DLD1 (cell line): ENCODE measurements at regions not wholly inside any gene's neighbourhood (a gene's known extent, or its start where the extent isn't known, plus 50 kb on each side); places are given as distances from the start of the nearest gene placed in this dataset.

Experiments
- in situ Hi-C: cut with HindIII; loops from 2 replicates; pipeline ENCODE4 v1.10.0; 2017; ENCODE audit warnings: low sequenced_read_pairs

DNA sequence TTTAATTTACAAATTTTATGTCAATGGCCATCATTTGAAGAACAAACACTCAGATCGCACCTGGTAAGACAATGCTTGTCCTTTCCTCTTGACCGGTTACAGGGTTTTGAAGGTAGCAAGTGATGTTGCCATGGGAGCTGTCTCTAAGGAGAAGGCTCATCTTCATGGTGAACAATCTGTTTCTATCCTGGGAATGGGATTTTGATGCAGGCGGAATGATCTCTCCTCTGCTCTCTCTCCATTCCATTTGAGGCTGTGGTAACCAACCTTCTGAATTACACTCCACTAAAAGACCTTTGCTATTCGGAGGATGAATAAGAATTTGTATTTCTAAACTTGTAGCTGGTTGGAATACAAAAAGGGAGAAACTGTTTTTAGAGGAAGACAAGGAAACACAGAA is 57.9 kb upstream of the SLC5A9 start:
- in situ Hi-C loops = no loop called here

DNA sequence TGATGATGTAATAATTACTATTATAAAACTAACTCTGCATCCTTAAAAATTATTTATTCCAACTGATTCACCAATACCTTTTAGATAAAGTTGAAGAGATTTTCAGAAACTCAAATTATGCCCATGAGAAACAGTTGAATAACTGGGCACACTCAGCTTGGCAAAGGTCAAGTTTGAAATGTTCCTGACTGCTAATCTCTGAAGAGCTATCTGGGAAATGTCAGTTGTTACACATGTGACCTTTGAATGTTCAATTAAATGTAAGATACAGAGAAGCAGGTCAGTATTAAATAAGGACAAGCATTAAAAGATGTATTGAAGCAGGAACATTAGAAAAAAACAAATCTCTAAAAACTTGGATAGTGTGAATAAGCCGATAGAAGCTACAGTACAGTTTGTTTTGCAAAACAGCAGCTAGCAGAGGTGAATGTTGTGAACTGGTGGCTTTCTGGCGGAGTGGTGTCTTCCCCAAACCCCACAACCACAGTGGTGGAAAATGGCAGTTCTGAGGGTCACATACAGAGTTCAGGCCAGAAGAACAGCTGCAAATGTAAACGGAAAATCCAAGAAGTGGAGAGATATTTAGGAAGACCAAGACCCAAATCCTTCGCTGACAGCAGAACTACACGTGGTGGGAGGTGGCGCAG is 61.9 kb upstream of the SLC5A9 start:
- in situ Hi-C loops = no loop called here

DNA sequence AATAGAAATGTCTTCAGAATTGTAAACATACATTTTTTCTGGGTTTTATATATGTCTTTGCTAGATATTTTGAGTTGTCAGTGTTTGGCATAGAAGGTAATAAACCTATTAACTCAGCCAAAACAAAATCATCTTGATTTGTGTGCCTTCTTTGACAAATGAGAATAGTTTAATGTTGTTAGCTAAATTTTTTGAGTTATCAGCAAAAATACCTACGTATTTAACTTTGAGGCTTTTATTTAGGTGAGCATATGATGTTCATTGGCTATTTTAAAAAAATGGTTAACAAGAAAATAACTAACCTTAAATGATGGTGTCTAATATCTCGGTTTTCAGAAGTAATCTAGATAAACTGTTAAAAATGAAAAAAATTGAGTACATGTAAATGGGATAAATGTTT is 83.2 kb upstream of the SLC5A9 start:
- in situ Hi-C loops = no loop called here

DNA sequence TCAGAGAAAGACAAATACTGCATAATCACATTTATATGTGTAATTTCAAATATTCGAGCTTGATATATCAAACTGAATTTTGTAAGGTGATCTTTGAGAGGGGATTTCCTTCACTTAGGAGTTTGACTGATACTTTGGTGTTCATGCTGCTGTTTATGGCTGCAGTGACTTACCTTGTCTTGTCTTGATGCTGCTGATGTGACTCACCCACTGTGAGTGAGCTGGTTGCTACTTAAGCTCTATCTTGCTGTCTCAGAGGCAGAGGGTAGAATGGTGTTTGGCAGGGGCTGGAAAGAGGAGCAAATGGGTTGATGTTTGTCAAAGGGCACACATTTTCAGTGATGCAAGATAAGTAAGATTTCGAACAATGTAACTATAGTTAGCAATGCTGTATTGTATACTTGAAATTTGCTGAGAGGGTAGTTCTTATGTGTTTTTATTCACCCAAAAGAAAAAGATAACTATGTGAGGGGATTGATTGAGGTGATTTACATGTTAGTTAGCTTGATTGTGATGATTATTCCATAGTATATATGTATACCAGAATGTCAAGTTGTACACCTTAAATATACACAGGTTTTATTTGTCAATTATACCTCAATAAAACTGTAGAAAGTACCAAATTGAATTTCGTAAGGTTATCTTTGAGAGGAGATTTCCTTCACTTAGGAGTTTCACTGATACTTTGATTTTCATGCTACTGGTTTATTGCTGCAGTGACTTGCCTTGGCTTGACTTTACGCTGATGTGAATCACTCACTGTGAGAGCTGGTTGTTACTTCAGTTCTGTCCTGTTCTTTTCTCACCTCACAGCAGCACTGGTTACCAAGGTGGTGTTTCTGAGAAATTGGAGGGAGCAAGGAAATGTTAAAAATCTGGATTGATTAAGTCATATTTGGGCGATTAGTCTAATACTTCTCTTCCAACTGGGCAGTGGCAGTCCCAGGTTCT is 94.5 kb upstream of the SLC5A9 start:
- in situ Hi-C loops = no loop called here

DNA sequence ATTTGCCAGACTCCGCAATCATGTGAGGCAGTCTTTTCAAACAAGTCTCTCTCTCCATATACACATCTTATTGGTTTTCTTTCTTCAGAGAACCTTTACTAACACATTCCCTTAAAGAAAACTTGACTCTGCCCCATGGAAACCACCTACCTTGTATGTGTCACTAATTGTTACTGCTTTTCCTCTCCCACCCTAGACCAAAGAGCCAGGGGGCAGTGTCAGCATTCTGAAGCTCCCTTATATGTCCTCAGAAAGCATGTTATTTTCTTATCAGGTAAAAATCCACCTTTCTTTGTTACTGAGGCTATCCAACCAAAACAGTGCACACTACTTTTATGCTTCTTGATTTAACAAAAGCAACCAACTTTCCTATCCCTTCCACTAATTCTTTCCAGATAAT is 98.9 kb upstream of the SLC5A9 start:
- in situ Hi-C loops = no loop called here

DNA sequence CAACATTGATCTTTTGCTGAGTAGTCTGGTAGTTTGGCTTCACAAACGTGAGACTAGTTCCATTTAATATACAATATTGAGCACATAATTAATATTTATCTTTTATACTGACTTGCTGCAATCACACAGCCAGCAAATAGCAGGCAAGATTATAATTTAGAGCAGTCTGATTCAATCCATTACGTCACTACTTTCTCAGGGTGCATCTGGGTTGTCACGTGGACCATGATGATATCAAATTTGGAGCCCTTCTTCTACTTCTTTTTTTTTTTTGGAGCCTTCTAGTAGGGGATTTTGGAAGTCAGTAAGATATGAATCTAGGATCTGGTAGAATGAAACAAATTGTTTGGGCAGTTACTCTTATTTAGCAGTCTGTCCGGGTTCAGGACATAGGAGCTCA is 100.6 kb upstream of the SLC5A9 start:
- in situ Hi-C loops = no loop called here

DNA sequence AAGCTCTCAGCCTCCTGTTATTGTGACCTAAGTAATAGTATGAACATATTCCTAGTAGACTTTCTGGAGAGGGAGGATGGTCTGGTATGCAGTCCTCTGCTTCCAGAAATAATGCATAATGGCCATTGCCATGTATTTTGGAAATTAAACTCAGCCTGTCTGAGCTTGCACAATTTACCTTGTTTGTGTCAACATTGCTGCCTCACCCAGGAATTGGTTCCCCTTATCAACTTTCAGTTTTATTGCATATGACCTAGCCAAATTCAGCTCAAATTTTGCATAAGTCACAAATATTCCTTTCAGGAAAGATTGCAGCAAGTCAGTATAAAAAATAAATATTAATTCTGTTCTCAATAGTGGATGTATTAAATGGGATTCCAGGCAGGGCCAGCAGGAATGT is 101.9 kb upstream of the SLC5A9 start:
- in situ Hi-C loops = no loop called here

DNA sequence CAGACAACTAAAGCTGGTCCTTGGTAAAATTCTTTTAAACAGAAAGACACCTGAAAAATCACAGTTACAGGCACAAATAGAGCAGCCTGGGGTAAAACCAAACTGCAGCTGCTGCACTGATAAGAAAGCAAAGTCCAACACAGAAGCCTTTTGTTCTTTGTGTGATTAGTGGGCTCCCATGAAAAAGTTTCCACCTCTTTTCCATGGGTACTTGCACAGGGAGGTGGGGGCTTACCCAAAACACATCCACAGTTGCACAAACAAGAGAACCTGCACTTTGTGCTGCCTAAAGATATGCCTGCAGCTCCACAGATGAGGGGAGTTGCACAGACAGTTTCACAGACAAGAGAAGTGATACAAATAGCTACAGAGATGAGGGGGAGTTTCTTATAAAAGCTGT is 106.7 kb upstream of the SLC5A9 start:
- in situ Hi-C loops = no loop called here

DNA sequence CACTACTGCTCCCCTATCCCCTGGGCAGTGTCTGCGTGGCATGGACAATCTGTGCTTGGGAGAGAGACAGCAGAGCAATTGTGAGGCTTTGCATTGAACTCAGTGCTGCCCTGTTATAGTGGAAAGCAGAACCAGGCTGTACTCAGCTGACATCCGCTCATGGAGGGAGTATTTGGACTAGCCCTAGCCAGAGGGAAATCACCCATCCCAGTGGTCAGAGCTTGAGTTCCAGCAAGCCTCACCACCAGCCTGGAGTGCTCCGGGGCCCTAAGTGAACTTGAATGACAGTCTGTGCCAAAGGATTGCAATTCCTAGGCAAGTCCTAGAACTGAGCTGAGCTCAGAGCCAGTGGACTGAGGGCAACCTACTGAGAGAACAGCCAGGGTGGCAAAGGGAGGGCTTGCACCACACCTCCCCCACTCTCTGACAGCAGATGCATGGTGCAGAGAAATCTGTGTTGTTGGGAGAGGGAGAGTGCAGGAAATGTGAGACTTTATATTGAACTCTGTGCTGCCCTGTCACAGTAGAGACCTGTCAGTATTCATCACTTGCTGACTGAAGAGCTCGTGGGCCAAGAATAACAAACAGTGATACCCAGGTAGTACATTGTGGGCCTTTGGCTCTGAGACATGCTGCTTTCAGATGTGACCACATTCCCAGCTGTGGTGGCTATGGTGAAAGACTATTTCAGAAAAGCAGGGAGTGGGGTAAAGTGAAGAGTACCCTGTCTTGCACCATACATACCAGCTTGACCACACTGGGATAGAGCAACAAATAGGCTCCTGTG is 107.7 kb upstream of the SLC5A9 start:
- in situ Hi-C loops = no loop called here

DNA sequence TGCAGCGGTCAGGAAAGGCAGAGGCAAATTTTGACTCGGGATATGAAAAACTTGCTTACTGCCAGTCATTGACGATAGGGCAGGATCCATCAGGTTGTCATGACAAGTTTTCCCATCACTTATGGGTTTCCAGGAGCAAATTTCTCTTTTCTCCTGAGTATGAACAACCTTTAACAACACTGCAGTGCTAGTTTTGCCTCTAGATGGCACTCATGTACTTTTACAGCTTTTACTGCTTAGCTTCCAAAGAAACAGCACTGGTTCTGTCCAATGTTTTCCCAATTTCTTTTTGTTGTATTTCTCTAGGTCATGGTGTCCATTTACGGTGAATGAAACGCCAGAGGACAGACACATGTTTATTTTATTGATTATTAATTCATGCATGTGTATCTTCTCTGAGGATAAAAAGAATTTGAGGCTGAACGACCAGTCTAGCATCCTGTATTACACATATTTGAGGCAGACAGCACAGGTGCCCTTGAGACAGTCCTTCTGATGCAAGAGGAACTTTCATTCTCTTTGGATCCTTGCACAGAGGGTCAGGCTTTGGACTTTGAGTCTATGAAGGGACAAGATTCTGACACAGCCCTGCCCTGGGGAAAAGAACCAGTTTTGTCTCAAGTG is 112.3 kb upstream of the TRABD2B start:
- in situ Hi-C loops = no loop called here

DNA sequence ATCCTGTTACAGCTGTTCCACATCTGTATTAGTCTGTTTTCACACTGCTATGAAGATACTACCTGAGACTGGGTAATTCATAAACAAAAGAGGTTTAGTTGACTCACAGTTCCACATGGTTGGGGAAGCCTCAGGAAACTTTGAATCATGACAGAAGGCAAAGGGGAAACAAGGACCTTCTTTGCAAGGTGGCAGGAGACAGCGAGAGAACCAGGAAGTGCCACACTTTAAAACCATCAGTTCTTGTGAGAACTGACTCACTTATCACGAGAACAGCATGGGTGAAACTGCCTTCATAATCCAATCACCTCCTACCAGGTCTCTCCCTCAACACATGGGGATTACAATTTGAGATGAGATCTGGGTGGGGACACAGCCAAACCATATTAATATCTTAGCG is 110.3 kb upstream of the TRABD2B start:
- in situ Hi-C loops = no loop called here

DNA sequence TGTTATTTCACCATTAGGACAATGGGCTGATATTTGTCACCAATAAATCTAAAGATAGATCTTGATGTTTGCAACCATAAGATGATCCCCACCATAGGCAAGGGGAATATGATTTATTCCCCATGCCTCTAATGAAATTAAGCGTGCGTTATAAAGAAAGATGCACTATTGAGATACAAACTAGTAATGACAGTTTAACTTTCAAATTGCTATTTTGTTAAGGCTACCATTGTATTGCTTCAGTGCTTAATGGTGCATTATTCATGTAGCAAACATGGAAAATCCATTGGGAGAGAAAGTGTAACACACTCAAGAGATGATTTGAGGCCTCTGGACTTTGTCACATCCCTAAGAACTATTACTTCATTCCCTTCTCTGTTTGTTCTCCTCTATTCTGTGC is 108.9 kb upstream of the TRABD2B start:
- in situ Hi-C loops = no loop called here

DNA sequence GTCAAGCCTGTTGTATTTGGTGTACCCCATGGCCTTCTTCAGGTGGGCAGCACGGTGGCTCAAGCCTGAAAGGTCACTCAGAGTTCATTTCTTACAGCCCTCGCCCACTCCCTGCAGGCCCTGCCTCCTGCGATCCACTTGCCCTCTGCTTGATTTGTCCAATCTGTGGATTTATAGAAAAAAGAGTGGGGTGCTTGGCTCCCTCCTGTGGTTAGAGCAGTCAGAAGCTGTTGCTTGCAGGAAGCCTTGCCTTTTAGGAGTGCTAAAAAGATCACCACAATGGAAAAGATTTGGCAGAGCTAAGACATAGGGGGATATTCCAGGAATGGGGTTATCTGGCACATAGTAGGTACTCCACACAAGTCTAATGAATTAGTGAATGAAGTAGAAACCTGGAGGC is 108.0 kb upstream of the TRABD2B start:
- in situ Hi-C loops = no loop called here

DNA sequence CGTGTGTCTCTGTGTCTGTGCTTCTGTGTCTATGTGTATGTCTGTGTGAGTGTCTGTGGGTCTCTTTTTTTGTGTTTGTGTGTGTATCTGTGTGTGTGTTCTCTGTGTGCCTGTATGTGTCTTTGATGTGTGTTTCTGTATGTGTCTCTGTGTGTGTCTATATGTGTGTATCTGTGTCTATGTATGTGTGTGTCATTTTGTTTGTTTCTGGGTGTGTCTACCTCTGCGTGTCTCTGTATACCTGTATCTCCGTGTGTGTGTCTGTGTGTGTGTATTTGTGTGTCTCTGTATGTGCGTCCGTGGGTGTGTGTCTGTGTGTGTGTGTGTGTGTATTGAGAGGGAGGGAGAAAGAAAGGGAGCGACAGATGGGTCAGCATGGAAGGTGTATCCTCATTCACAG is 106.3 kb upstream of the TRABD2B start:
- in situ Hi-C loops = no loop called here

DNA sequence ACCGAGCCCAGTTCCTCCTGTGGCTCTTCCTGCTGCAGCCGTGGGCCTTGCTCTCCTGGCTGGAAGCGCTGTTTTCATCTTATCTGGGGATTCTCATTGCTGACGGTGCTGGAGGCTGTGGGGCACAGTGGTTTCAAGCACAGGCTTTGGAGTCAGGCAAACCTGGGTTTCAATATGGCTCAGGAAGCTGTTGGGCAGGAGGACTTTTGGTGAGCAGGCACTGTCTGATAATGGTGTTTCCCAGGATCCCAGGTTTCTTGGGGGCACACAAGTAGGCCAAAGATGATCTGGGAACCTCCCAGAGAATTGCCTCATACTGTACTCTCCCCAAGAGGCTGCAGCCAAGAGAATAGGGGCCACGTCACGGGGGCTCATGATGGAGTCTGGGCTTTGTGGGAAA is 105.6 kb upstream of the TRABD2B start:
- in situ Hi-C loops = no loop called here

DNA sequence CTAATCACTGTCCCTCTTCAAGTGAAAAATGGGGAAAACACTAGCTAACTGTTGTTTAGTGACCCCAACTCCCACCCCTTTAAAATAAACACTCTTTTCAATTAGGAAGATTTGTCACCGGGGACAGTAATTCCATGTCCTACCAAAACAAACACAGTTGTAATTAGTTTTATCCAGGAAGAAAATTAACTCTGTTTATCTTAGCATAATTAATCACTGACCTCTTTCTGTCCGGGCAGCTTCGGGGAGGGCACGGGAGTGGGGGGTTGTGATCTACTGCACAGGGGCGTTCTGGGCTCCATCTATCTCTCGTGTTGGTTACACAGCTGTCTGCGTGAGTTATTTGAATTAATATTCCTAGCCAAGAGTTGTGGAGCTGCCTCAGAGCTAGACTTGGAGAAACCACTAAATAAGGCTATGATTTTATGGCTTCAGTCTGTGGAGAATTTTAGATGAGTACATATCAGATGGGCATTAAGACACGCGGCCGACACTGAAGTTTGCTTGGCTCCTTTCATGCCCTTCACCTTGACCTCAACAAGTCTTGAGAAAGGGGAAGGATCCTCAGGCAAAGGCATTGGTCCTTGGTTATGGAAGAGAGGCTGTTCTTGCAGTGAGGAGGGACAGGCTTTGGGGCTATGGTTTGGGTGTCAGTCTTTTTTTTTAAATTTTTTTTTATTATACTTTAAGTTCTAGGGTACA is 102.0 kb upstream of the TRABD2B start:
- in situ Hi-C loops = no loop called here

DNA sequence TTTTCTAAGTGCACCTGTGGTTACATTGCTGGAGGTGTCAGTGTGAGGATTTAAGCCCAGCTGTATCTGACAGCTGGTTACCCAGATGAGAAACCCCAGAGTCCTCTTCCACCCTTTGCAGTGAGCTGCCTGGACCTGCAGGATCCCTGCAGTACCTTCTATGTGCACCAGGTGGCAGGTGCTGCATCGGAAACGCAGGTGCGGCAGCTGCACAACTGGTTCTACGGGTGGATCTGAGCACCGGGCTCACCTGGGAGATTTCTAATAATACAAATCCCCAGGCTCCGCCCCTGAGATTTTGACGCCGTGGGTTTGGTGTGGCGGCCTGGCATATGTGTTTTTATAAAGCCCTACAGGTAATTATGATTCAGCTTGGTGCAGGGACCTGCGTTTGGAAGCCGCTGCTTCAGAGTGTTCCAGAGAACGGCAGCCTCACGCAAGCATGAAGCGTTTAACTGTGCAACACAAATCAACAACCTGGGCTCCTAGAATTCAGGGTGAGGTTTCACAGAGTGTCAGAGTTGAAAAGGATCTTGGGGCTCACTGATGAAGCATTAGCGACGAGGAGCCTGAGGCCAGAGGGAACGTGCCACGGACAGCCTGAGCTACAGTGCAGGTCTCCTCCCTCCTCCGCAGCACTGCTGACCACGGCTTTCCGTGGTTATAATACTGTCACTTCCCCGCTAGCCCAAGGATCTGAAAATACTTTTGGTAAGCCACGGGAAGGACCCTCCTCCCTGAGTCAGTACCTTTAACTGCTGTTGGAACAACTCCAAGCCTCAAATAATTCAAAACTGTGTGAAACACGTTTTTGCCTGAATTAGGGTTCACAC is 96.7 kb upstream of the TRABD2B start:
- in situ Hi-C loops = no loop called here

DNA sequence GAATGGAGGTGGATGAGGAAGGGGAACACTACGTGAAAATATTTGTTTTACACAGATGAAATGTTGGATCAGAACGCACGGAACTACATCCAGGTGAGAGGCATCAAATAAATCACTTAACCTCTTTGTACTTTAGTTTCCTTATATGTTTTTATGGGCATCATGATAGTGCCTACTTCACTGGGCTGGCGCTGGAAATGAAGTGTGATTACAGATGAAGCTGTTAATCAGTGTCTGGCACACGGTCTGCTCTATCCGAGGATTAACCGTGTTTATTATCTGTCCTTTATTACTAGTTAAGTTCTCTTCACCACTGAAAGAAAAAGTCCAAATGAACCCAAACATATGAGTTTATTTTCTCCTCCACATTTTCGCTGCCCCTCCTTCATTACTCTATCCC is 96.0 kb upstream of the TRABD2B start:
- in situ Hi-C loops = no loop called here

DNA sequence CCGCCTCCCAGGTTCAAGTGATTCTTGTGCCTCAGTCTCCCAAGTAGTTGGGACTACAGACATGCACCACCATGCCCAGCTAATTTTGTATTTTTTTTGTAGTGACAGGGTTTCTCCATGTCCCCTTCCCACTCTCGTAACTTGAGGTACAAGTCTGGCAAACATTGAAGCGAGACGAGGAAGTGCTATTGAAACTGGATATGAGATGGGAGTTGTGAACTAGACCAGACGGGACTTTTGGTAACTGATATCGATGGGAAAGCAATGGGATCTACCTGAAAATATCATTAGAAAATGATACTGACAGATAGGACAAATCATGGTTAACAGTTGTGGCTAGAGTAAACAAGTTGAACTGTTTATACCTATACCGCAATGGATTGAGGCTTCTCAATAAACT is 95.2 kb upstream of the TRABD2B start:
- in situ Hi-C loops = no loop called here
